ENCODE measurements at regions not wholly inside any gene's neighbourhood (a gene's known extent, or its start where the extent isn't known, plus 50 kb on each side); places are given as distances from the start of the nearest gene placed in this dataset.
"Not testable (repeated sequence)": the region's sequence is repeated elsewhere in the genome, so short reads cannot be mapped to it uniquely, and the experiment has no call there.

DNA sequence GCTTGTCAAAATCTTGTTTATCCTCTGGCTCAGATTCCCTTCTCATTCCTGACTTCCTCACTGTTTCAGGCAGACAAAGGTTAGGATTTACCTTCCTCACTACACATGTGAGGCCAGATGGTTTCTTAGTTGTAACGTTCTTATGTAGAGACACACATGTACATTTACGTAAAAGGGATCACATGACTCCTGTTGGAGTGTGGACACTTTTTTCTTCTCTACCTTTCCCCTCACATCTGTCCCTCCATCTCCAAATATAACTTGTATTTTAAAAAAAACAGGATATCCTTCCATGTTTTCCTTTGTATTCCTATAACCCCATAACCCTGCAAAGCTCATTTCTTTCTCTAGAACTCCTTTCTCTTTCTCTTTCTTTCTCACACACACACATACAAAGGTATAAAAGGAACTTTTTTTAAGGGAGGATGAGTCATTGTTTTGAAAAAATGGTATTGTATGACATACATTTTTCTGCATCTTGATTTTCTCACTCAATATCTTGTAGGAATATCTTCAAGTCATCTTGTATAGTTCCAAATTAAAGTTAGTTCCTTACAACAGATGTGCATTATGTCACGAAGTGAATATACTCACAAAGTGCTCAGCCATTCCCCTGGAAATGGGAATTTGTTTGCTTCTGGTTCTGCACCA is 78.2 kb upstream of the SULF2 start:
- no peak for DNase-seq (ENCODE audit: low spot score)

- DNase-seq (ENCODE audit: low spot score) = no peak
Observed at GRCh38 chr20:47862574-47863240, 77.4 kb upstream of the SULF2 start.

GRCh38 chr20:47861116-47861515 is 75.8 kb upstream of the SULF2 start:
- no peak for DNase-seq (ENCODE audit: low spot score)

DNA sequence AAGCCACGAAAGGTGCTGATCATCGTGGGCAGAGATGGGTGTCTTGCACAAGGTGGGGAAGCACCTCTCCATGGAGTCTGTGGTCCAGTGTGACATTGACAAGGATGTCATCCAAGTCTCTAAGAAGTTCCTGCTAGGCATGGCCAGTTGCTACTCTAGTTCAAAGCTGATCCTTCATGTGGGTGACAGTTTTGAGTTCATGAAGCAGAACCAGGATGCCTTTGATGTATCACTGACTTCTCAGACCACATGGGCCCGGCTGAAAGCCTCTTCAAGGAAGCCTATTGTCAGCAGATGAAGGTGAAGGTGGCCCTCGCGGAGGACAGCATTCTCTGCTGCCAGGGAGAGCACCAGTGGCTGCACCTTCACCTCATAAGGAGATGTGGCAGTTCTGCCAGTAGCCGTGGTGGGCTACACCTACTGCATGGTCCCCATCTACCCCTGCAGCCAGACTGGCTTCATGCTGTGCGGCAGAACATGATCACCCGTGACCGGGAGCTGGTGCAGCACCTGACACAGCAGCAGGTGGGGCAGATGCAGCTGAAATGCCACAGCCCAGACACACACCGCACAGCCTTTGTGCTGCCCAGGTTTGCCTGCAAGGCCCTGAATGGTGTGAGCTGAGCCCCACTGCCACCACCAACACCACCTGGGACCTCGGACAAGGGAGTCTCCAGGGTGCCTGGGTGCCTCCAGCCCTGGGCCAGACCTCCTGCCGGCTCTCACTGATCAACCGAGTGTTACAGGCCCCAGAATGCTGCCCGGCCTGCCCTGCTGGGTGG is 75.0 kb upstream of the SULF2 start:
- DNase-seq (ENCODE audit: low spot score) = no peak

DNA sequence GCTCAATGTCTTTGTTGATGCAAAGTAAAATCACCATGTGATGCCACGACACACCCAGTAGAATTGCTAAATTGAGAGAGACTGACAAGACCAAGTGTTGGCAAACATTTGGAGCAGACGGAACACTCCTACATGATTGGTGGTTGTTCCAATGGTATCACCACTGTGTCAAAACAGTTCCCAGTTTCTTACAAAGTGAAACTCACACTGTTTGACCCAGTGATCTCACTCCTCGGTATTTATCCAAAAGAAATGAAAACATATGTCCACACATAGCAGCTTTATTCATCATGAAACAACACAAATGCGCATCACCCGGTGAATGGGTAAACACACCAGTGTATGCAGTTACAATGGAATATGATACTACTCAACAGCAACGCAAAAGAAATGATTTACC is 74.0 kb upstream of the SULF2 start:
- no peak for DNase-seq (ENCODE audit: low spot score)

DNA sequence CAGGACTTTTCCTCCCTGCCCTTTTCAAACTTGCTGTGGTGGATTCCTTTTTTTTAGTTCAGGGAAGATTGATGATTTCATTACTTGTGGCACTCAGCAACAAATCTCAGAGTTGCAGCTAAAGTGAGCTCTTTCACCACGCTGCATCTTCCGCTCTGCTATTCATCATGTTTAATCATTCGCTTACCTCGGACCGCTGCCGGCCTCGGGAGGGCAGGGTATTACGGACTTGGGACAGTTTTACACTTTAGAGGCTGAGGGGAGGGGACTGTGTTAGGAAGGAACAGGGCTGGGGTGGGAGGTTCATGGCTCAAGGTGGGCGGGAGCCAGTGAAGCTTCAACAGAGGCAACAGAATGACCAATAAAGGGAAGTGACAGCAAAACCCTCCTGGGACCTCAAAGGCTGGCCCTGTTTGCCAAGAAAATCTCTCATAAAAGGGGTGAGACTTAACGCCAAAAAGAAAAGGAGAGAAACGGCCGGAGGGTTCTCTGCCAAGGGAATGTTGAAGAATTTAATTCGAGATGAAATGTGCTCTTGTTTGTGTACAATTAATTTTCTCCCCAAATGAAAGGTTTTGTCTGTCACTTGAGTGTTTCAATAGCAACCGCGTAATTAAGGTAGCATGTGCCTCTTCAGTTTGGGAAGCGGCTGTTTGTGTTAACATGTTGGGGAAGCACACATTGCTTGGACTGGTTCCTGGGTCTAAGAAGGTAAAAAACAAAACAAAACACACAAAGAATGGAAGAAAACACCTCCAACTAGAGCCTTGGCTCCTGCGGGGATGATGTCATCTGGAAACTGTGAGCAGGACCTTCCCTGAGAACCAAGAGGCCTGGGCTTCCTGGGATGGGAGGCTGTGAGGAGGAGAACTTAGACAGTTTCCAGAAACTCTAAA is 72.5 kb upstream of the SULF2 start:
- DNase-seq (ENCODE audit: low spot score) = no peak

DNA sequence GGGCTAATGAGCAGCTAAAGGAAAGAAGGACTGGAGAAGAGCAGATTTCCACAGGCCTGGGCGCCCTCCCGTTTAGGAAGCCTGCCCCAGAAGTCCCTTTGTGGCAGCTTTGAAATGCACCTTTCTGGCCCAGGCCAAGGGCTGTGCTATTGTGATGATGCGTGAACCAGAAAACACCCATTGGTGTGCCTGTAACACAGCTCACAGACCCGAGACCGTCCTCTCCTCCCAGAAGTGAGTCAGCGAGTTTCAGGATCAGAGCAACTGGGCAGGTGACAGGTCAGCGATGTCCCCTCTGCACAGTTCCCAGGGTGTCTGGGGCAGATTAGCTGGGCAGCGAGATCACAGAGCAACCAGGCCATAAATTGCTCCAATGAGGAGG is 71.9 kb upstream of the SULF2 start:
- DNase-seq (ENCODE audit: low spot score) = no peak

DNA sequence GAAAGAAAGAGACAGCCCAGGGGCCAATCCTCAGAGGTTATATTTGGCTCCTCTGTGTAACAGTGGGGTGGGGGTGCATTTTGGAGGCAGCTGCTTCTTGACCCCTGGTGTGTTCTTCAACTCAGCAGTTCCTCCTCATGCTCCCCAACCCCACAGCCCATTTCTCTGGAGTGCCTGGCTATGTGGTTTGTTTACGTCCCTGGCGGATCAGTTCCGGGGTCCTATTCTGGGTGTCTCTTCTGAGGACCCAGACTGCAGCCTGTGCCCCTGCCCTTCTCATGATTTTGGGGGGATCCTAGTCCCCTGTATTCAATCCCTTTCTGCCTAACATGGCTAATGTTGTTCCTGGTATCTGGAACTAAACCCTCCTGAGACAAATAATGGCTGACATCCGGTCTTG is 70.5 kb upstream of the SULF2 start:
- DNase-seq (ENCODE audit: low spot score) = no peak

DNA sequence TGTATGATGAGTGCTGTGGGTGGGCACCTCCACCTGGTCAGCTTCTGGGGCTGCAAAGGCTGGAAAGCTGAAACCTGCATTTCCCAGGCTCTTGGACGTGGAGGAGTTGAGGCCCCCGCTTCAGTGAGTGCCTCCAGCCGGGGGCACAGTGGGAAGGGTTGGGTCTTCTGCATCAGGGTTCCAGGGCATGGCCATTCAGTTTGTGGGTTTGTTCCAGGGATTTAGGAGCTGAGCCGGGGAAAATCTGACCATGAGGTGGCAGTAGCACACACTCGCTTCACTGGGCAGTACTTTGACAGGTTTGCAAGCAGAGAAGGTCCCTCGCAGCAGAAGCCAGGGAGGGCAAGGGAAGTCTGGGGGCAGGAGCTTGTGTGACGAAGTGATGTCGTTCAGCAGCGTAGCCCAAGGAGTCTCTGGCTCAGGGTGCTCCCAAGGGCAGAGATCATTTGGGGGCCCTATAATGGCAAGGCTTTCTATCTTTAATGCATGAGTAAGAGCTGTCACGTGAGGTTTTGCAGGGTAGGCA is 69.5 kb upstream of the SULF2 start:
- peak; percentile 37 for DNase-seq (ENCODE audit: low spot score)

- DNase-seq (ENCODE audit: low spot score) = no peak
Observed at GRCh38 chr20:47851774-47852173, 66.5 kb upstream of the SULF2 start.

GRCh38 chr20:47850146-47850545 is 64.9 kb upstream of the SULF2 start:
- DNase-seq (ENCODE audit: low spot score) = no peak

DNA sequence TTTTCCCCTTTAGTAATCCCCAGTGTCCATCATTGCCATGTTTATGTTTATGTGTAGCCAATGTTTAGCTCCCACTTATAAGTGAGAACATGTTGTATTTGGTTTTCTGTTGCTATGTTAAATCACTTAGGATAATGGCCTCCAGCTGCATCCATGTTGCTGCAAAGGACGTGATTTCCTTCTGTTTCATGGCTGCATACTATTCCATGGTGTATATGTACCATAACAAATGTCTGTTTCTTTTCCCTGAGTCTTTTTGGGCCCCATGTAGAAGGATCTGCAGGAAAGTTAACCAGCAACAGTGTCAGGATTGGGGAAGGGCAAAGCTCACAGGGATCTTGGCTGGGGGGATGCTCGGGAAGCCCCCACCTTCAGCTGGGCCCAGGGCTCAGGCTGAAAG is 64.3 kb upstream of the SULF2 start:
- DNase-seq (ENCODE audit: low spot score) = no peak

DNA sequence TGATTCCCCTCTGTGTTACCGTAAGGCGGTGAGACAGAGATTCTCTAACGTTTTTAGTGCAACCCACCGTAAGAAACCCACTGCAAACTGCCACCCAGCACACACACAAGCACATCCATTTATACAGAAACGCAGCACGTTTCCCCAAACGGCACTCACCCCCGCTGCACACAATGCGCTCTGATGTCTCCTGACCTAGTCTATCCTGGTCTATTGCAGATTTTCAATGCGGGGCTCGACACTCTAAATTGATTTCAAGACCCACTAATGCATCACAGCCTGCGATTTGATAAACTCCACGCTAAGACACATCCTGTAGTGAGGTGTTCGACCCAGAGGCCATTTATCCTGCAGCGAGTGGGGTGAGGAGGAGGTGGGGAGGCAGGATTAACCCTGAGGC is 63.7 kb upstream of the SULF2 start:
- DNase-seq (ENCODE audit: low spot score) = no peak

DNA sequence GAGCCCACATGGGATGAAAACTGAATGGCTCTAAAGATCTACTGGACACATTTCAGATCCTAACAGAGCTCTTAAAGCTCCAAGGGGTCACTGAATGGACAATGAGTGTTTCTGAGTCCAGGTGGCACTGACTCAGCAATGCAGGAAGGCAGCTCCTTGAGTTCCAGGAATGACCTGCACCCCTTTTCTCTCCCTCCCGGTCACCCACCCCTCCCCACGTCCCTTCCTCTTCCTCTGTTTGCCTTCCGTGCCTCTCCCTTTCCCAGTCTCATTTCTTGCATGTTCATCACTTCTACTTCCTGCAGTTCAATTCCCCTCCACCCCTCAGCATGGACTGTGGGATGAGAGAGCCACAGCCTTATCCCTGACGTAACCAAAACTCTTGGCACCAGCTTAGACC is 63.3 kb upstream of the SULF2 start:
- DNase-seq (ENCODE audit: low spot score) = not testable (repeated sequence)

- no peak for DNase-seq (ENCODE audit: low spot score)
Observed at GRCh38 chr20:47847884-47848485, 62.7 kb upstream of the SULF2 start.

DNA sequence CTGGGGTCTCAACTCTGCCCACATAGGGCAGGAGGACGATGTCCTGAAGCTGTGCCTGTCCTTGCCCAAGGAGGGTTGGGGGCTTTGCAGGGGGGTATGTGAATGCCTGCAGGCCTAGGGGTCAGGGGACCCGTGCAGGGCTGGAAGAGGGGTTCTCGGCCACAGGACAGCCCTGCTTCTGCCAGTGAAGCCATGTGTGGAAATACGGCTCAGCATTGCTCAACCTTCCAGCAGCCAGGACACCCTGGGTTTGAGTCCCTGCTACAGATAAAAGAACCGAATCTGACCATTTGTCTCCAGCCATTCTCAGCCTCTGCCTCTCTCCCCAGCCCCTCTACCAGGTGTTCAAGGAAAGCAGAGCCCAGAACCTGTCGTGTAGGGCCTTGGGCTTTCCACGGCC is 61.9 kb upstream of the SULF2 start:
- not testable (repeated sequence) for DNase-seq (ENCODE audit: low spot score)

DNA sequence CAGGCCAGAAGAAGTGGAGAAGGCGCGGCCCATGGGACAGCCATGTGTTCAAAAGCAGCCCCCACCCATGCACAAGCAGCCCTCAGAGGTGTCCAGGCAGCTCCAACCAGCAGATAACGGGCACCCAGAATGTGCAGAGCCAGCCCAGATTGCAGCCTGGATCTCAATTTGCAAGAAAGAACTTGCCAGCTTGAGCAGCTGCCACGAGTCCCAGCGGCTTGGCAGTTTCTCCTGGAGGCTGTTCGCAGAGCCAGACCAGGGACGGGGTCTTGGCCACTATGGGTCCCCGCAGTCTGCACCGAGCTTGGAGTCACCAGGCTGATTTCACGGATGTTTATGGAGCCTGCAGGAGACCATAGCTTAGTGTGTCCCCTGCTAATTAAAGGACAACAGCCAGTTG is 61.4 kb upstream of the SULF2 start:
- not testable (repeated sequence) for DNase-seq (ENCODE audit: low spot score)

- not testable (repeated sequence) for DNase-seq (ENCODE audit: low spot score)
Observed at GRCh38 chr20:47845382-47845977, 60.2 kb upstream of the SULF2 start.

DNA sequence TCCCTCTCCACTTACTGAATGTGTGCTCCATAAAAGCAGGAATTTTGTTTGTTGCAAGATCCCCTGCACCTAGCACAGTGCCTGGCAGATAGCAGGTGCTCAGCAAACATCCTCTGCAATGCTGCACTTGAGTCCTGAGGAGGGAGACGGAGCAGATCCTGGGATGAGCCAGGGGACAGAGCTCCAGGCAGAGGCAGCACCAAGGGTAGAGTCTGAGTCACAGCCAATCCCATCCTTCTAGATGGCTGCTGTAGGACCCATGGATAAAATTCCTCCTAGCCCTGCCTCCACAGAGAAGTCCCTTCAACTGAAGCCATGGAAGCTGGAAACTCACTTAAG is 59.3 kb upstream of the SULF2 start:
- not testable (repeated sequence) for DNase-seq (ENCODE audit: low spot score)

- no peak for DNase-seq (ENCODE audit: low spot score)
Observed at GRCh38 chr20:47843886-47844567, 58.7 kb upstream of the SULF2 start.

- DNase-seq (ENCODE audit: low spot score) = not testable (repeated sequence)
Observed at GRCh38 chr20:47842950-47843349, 57.7 kb upstream of the SULF2 start.

Data from NAMALWA (cell line).